NCI-H446 (cell line): ENCODE measurements at regions not wholly inside any gene's neighbourhood (a gene's known extent, or its start where the extent isn't known, plus 50 kb on each side); places are given as distances from the start of the nearest gene placed in this dataset.
"Not testable (repeated sequence)": the region's sequence is repeated elsewhere in the genome, so short reads cannot be mapped to it uniquely, and the experiment has no call there.

ENCODE experiments used
- DNase-seq, 2 experiments: peaks; one replicate each; lab custom pipeline; 2025; lab: John Stamatoyannopoulos, UW

GRCh38 chr20:51126337-51126736 lies 103.4 kb upstream of the KCNG1 start:
- DNase-seq: no peak

DNA sequence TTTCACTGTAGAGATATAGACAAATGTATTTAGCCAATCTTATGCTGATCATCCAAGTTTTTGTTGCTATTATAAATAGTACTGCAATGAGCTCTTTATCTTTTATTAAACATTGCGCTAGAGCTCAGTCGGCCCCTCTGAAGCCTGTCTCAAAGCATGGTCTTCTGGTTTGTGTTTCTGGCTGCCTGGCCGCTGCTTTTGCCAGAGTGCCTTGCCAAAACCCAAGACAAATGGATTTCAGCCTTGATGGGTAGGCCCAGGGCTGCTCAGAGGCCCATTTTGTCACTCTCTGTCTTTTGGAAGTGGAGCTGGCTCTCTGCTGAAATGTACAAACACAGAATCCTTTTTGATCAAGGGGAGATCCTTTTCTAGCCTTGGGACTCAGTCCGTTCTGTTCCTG lies 102.9 kb upstream of the KCNG1 start:
- DNase-seq: peak in 1 of 2 experiments; percentile 14

- DNase-seq: no peak
Measured at GRCh38 chr20:51125105-51125504, 102.2 kb upstream of the KCNG1 start.

DNA sequence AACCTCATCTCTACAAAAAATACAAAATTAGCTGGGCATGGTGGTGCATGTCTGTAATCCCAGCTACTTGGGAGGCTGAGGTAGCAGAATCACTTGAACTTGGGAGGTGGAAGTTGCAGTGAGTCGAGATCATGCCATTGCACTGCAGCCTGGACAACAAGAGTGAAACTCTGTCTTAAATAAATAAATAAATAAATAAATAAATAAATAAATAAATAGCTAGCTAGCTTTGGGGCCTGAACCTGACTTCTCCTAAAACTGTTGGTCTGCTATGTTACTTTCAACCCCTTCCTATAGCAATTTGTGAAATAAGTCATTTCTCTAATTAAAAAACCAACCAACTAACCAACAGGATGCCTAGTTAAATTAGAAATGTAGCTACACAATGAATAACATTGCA lies 101.0 kb upstream of the KCNG1 start:
- not testable (repeated sequence) for DNase-seq

GRCh38 chr20:51122931-51123658 lies 100.2 kb upstream of the KCNG1 start:
- no peak for DNase-seq

DNA sequence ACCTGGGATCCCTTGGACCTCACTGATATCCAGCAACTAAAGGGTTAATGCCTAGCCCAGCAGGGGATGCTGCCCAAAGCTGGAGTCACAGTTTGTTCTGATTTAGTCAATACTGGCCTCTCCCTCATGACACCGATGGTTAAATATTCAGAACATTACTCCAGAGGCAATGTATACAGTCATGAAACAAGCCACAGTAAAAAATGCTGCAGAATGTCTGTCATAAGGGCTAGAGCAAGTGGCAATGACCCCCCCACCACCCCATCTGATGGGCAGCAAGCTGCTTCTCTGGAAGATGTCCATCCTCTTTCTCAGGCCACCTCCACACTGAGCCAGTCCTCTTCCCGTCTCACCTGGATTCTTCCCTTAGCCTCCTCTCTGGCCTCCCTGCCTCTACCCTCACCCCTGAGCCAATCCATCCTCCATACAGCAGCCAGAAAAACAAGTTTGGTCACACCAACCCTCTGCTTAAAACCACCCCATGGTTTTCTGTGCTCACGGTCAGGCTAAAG lies 99.0 kb upstream of the KCNG1 start:
- DNase-seq: no peak

DNA sequence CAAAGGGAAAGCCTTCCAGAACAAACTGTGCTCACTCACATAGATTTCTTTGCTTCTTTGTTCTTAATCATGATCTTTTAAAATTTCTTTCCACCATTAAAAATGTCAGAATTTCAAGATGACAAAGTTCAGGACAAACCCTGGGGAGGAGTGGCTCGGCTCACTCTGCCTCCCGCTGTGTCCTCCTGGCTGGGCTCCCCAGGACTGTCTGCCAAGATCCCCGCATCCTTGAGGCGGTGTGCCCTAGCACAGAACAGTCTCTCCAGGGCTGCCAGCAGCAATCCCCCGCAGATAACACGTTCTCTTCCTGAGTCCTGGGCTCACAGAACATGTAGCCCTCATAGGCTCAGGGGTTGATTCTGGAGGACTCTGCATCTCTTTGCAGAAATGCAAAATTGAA lies 98.4 kb upstream of the KCNG1 start:
- peak in 1 of 2 experiments; percentile 11 for DNase-seq

- DNase-seq: no peak
Measured at GRCh38 chr20:51120868-51121267, 98.0 kb upstream of the KCNG1 start.

GRCh38 chr20:51120438-51120837 lies 97.5 kb upstream of the KCNG1 start:
- no peak for DNase-seq

- no peak for DNase-seq
Measured at GRCh38 chr20:51119914-51120313, 97.0 kb upstream of the KCNG1 start.

- DNase-seq: no peak
Measured at GRCh38 chr20:51118985-51119527, 96.1 kb upstream of the KCNG1 start.

DNA sequence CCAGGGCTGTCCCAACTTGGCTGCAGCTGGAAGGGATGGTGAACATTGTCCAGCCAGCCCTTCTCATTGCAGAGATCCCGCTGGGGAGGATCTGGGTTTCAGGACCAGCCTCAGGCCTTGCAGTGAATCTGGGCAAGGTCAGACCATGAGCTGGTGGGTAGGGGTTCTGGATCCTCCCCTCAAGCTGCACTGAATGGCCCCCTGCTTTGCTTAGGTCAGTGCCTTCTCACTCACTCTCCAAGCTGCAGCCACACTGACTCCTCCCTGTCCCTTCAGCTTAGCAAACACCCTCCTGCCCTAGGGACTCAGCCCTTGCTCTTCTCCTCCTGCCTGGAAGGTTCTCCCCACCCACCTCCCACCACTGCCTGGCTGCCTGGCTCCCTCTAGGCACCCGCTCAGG lies 95.3 kb upstream of the KCNG1 start:
- no peak for DNase-seq

DNA sequence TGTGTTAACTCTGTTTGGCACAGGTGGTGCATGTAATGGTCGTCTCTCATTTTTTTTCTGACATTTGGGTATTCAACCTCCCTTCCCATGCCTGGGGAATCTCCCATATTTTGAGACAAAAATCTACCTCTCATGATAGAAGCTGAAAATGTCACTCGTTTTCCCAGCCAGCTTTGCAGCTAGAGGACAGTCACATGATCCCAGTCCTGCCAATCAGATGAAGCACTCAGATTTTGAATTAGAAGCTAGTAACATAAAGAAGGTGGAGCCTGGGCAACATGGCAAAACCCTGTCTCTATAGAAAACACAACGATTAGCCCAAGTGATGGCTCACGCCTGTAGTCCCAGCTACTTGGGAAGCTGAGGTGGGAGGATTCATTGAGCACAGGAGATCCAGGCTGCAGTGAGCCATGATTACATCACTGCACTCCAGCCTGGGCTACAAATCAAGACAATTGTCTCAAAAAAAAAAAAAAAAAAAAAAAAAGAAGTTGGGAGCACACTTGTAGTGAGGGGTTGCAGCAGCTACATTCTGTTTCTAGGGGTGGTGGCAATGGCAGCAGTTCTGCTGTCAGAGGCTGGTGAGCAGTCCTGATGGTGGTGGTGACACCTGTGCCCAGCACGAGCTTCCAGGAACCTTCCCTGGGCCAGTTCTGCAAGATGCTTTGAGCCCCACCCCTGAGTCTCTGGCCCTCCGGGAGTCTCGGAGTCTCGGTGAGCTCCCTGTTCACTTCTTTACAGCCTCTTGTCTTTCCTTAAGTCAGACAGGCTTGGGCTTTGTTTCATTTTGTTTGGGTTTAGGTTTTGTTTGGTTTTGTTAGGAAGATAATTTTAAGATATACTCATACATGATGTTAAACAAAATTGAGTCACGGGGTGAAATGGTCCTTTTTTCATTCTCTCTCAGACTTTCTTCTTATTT lies 94.1 kb upstream of the KCNG1 start:
- no peak for DNase-seq

DNA sequence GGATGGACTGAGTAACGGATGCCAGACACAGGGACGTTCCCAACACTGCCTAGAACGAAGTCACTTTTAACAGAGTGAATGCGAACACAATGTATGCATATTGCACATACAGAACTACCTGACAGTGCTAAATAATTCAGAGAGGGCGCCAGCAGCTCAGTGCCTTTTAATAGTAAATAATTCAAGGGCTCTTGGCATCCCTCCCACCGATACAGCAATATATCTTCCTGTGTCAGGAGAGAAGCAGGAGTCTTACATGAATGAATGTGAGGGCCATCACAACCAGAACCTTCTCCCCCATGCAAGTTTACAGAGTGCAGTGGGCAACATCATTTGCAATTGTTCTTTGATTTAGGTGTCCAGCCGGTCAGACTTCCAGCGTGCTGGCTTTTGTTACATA lies 88.4 kb upstream of the KCNG1 start:
- DNase-seq: no peak

DNA sequence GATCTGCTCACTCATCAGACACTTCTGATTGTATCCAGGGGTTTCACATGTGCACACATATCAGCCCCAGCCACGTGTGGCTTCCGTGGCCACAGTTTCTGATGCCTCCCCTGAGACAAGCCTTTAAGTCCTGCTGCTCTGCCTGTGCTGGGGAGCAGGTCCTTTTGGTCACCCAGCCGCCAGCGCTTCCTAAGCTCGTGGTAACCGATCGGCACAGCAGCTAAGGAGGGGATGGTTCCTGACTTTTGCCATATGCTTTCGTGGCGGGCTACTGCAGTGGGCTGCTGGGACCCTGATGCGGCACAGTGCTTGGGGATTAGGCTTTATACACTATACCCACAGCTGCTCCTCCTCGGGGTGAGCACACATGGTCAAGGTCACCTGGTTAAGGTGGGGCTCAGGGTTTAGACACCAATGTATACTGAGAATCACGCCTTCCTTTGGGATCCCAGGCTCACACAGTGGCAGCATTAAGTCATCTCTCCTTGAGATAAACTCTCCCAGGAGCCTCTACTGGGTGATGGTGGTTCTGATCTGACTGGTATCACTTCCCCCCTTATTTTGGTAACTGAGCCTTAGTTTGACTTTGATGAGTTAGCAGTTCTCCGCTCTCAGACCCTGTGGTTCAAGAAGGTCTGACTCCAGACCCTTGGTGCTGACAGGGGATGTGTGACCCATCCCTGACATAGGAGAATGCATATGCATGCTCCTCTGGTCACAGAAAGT lies 85.9 kb upstream of the KCNG1 start:
- no peak for DNase-seq

DNA sequence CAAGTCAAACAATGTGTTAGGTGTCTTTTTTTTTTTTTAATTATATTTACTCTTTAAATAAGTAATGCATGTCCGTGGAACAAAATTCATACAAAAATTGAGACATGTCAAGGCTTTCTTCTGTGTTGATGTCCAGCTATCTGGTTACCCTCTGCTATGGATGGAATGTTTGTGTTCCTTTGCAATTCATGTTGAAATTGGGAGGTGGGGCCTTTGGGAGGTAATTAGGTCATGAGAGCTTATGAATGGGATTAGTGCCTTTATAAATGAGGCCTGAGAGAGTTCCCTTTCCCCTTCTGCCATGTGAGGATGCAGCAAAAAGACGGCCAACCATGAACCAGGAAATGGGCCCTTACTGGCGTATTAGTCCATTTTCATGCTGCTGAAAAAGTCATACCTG lies 83.1 kb upstream of the KCNG1 start:
- no peak for DNase-seq

DNA sequence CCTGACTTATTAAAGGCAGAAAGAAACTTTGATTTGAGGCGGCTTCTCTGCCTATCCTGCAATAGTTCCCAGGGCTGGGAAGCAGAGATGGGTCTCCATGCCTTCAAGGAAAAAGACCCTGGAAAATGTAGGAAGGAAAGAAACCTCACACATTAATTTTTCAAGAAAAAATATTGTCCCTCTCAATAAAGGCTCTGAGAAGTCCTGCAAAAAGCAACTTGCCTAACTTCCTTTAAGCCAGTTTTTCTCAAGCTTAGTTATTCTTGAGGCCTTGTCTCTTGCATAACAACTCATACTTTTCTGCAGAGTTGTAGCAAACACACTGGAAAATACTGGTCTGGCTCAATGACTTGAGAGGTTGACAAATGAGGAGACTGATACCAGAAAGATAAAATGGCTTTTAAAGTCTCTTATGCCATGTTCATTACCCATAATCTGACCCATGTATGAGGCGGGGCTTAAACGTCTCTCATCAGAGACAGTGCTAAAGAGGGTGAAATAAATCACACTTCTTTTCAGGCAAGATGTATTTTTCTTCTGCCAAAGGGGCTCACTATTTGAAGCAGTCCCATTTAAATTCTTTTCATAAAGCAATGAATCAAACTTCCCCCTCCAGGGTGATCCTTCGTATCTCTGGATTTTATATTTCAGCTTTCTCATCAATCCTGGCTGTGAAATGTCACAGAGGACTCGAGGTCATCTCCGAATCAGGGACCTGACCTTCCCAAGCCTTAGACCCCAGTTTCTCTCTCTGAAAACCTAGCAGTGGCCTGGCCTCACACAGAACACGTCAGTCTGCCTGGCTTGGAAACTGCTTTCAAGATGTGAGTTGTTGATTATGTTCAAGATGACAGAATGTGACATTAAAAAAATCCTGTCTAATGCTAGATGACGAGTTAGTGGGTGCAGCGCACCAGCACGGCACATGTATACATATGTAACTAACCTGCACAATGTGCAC lies 82.3 kb upstream of the KCNG1 start:
- no peak for DNase-seq

DNA sequence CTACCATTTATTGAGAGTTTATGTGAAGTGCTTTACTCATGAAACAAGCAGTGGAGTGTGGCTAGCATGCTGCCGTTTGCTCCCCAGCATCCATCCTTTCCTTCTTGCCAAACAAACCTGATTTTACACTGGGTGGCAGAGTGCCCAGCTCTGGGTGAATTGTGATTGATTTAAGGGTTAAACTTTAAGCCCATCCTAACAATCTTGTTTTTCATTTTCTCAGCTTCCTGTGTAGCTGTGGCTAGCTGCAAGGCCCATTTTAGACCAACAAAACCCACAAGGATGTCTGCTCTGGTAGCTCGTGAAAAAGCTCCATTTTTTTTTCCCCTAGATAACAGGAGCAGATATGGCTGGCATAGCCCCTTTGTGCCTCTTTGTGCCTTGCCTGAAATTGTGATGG lies 77.7 kb upstream of the KCNG1 start:
- DNase-seq: no peak

DNA sequence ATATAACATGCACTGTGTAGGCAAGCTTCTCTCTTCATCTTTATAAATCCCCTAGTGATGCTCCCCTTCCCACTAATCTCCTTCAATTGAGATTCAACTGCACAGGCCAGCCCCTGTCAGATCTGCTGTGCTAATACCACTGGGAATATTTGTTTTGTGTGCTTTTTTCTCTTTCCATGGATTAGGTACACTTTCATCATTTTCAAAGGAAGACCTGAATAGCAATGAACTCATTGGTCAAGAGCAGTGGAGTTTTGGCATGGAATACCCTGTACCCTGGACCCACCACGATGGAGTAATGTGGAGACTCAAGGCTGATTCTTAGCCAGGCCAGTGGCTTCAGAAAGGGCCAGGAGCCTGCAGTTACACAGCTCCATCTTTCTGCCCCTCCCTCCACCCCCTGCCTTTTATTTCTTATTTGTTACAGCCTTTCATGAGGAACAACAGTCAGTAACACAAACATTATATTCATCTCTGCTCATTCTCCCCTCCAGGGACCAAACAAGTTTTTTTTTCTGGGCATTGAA lies 75.4 kb upstream of the KCNG1 start:
- no peak for DNase-seq

DNA sequence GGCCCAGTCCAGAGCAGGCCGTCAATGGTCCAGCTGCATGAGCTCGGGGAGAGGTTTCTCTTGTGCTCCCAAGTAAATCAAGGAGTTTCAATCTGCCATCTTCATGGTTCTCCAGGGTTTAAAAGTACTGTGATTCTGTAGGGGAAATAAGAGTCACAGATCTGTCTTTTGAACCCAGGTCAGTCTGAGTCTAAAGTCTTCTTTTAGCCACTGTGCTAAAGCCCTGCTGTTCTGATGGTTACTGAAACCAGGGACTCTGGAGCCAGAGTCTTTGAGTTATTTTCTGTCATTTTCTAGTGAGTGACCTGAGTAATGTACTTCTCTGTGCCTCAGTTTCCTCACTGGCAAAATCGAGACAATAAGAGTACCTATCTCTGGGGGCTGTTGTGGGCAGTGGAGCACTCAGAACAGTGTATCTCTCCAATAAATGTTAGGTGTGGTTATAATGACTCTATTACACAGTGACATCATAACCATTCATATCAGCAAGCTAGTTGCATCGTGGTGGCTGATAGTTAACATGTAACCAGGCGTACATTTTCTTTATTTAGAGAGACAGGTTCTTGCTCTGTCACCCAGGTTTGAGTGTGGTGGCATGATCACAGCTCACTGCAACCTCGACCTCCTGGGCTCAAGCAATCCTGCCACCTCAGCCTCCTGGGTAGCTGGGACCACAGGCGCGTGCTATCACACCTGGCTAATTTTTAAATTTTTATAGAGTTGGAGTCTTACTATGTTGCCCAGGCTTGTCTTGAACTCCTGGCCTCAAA lies 74.6 kb upstream of the KCNG1 start:
- DNase-seq: no peak
